ENCODE measurements at regions not wholly inside any gene's neighbourhood (a gene's known extent, or its start where the extent isn't known, plus 50 kb on each side); places are given as distances from the start of the nearest gene placed in this dataset.

- Histone ChIP-seq H3K9ac (ENCODE audit: low read length) (no peak overlapping the region), H3K9me3 (ENCODE audit: control insufficient read depth, low read length) (no peaks in the 10 kb centered on the region), H3K4me3 (ENCODE audit: low read length) (no peak overlapping the region), H3K4me1 (ENCODE audit: control insufficient read depth, insufficient read depth, low read length) (peaks cover 20% of the 10 kb centered on the region), H3K36me3 (ENCODE audit: control insufficient read depth, insufficient read depth, low read length) (no peaks in the 10 kb centered on the region), H3K27me3 (ENCODE audit: control insufficient read depth, insufficient read depth, low read length) (no peaks in the 10 kb centered on the region)
Observed at GRCh38 chr5:54624805-54625568, 107.4 kb downstream of the SNX18 start.

DNA sequence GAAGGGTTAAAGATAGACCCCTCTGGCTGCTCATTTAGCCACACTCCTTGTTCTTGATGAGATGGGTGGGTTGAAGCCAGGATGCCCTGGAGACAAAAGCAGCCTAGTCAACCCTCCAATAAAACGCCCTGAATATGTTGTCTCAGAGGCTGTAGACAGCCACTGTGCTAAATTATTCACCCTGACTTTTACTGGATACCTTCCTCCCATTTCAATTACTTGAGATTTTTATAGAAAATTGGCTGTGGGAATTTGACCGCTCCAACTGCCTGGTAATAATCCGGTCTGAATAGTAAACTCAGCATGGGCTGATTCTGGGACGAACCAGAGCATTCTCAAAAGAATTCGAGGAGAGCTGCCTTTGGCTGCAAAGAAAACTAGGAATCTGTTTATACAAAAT, 104.2 kb downstream of the SNX18 start:
- Histone ChIP-seq H3K36me3 (ENCODE audit: control insufficient read depth, insufficient read depth, low read length) (no peaks in the 10 kb centered on the region), H3K4me1 (ENCODE audit: control insufficient read depth, insufficient read depth, low read length) (peaks cover 3% of the 10 kb centered on the region), H3K27me3 (ENCODE audit: control insufficient read depth, insufficient read depth, low read length) (no peaks in the 10 kb centered on the region), H3K9me3 (ENCODE audit: control insufficient read depth, low read length) (no peaks in the 10 kb centered on the region), H3K9ac (ENCODE audit: low read length) (no peak overlapping the region), H3K4me3 (ENCODE audit: low read length) (no peak overlapping the region)

GRCh38 chr5:54621048-54621447, 103.5 kb downstream of the SNX18 start:
- Histone ChIP-seq H3K27me3 (ENCODE audit: control insufficient read depth, insufficient read depth, low read length) (no peaks in the 10 kb centered on the region), H3K4me1 (ENCODE audit: control insufficient read depth, insufficient read depth, low read length) (peaks cover 6% of the 10 kb centered on the region), H3K9ac (ENCODE audit: low read length) (no peak overlapping the region), H3K4me3 (ENCODE audit: low read length) (no peak overlapping the region), H3K36me3 (ENCODE audit: control insufficient read depth, insufficient read depth, low read length) (no peaks in the 10 kb centered on the region), H3K9me3 (ENCODE audit: control insufficient read depth, low read length) (no peaks in the 10 kb centered on the region)

GRCh38 chr5:54620141-54620933, 102.8 kb downstream of the SNX18 start:
- Histone ChIP-seq H3K36me3 (ENCODE audit: control insufficient read depth, insufficient read depth, low read length) (no peaks in the 10 kb centered on the region), H3K4me1 (ENCODE audit: control insufficient read depth, insufficient read depth, low read length) (peaks cover 13% of the 10 kb centered on the region), H3K9me3 (ENCODE audit: control insufficient read depth, low read length) (no peaks in the 10 kb centered on the region), H3K27me3 (ENCODE audit: control insufficient read depth, insufficient read depth, low read length) (no peaks in the 10 kb centered on the region), H3K9ac (ENCODE audit: low read length) (no peak overlapping the region), H3K4me3 (ENCODE audit: low read length) (no peak overlapping the region)

- Histone ChIP-seq H3K4me3 (ENCODE audit: low read length) (no peak overlapping the region), H3K9ac (ENCODE audit: low read length) (no peak overlapping the region), H3K27me3 (ENCODE audit: control insufficient read depth, insufficient read depth, low read length) (no peaks in the 10 kb centered on the region), H3K4me1 (ENCODE audit: control insufficient read depth, insufficient read depth, low read length) (peaks cover 16% of the 10 kb centered on the region), H3K9me3 (ENCODE audit: control insufficient read depth, low read length) (no peaks in the 10 kb centered on the region), H3K36me3 (ENCODE audit: control insufficient read depth, insufficient read depth, low read length) (no peaks in the 10 kb centered on the region)
Observed at GRCh38 chr5:54619731-54620130, 102.2 kb downstream of the SNX18 start.

DNA sequence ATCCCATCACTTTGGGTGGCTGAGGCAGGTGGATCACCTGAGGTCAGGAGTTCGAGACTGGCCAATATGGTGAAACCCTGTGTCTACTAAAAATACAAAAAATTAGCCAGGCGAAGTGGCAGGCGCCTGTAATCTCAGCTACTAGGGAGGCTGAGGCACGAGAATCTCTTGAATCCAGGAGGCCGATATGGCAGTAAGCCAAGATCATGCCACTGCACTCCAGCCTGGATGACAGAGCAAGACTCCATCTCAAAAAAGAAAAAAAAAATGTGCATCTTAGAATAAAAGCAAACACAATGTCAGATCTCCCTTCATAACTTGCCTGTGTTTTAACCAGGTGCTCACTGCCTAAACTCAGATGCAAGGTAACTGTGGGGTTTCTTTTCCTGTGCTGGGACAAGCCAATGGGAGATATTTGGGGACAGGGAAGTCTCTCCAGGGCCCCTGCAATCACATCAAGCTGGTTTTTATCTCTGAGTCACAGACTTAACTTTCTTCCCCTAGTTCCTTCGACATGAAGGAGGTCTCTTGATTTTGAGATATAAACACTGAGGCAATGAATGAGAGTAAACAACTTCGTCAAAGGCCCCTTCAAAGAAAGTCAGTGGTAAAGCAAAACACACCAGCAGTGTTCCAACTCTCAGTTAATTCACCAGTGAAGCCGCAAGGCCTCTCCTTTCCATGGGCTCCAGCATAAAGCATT, 99.1 kb downstream of the SNX18 start:
- Histone ChIP-seq H3K4me3 (ENCODE audit: low read length) (no peak overlapping the region), H3K9ac (ENCODE audit: low read length) (no peak overlapping the region), H3K9me3 (ENCODE audit: control insufficient read depth, low read length) (no peaks in the 10 kb centered on the region), H3K36me3 (ENCODE audit: control insufficient read depth, insufficient read depth, low read length) (no peaks in the 10 kb centered on the region), H3K4me1 (ENCODE audit: control insufficient read depth, insufficient read depth, low read length) (peaks cover 13% of the 10 kb centered on the region), H3K27me3 (ENCODE audit: control insufficient read depth, insufficient read depth, low read length) (no peaks in the 10 kb centered on the region)

GRCh38 chr5:54616031-54616430, 98.5 kb downstream of the SNX18 start:
- Histone ChIP-seq H3K36me3 (ENCODE audit: control insufficient read depth, insufficient read depth, low read length) (no peaks in the 10 kb centered on the region), H3K4me3 (ENCODE audit: low read length) (no peak overlapping the region), H3K9ac (ENCODE audit: low read length) (no peak overlapping the region), H3K9me3 (ENCODE audit: control insufficient read depth, low read length) (no peaks in the 10 kb centered on the region), H3K4me1 (ENCODE audit: control insufficient read depth, insufficient read depth, low read length) (peaks cover 13% of the 10 kb centered on the region), H3K27me3 (ENCODE audit: control insufficient read depth, insufficient read depth, low read length) (no peaks in the 10 kb centered on the region)

DNA sequence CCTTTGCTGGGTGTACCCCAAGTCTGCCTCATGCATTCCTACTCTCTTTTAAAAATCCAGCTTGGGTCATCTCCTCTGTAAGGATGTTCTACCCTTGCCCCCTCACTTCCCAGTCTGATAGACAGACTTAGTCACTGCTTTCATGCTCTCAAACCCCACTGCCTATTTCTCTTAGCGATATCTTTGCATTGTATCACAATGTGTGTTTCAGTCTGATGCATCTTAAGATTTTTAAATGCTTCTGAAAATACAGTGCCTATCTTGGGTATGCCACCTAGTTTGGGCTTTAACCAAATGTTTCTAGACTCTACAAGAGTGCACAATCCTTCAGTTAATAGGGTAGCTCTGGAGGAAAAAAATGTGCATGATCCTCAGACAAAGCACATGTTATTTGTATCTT, 97.8 kb downstream of the SNX18 start:
- Histone ChIP-seq H3K9me3 (ENCODE audit: control insufficient read depth, low read length) (no peaks in the 10 kb centered on the region), H3K9ac (ENCODE audit: low read length) (no peak overlapping the region), H3K36me3 (ENCODE audit: control insufficient read depth, insufficient read depth, low read length) (no peaks in the 10 kb centered on the region), H3K27me3 (ENCODE audit: control insufficient read depth, insufficient read depth, low read length) (no peaks in the 10 kb centered on the region), H3K4me1 (ENCODE audit: control insufficient read depth, insufficient read depth, low read length) (peaks cover 13% of the 10 kb centered on the region), H3K4me3 (ENCODE audit: low read length) (no peak overlapping the region)

- Histone ChIP-seq H3K4me1 (ENCODE audit: control insufficient read depth, insufficient read depth, low read length) (peaks cover 13% of the 10 kb centered on the region), H3K27me3 (ENCODE audit: control insufficient read depth, insufficient read depth, low read length) (no peaks in the 10 kb centered on the region), H3K36me3 (ENCODE audit: control insufficient read depth, insufficient read depth, low read length) (no peaks in the 10 kb centered on the region), H3K9ac (ENCODE audit: low read length) (no peak overlapping the region), H3K4me3 (ENCODE audit: low read length) (no peak overlapping the region), H3K9me3 (ENCODE audit: control insufficient read depth, low read length) (no peaks in the 10 kb centered on the region)
Observed at GRCh38 chr5:54612711-54613110, 95.2 kb downstream of the SNX18 start.

GRCh38 chr5:54611290-54611951, 93.9 kb downstream of the SNX18 start:
- no peaks in the 10 kb centered on the region for H3K36me3 ChIP-seq (ENCODE audit: control insufficient read depth, insufficient read depth, low read length)
- peaks cover 13% of the 10 kb centered on the region for H3K4me1 ChIP-seq (ENCODE audit: control insufficient read depth, insufficient read depth, low read length)
- H3K27me3 ChIP-seq (ENCODE audit: control insufficient read depth, insufficient read depth, low read length) = no peaks in the 10 kb centered on the region
- H3K9me3 ChIP-seq (ENCODE audit: control insufficient read depth, low read length) = no peaks in the 10 kb centered on the region
- H3K9ac ChIP-seq (ENCODE audit: low read length) = no peak overlapping the region
- H3K4me3 ChIP-seq (ENCODE audit: low read length) = no peak overlapping the region

DNA sequence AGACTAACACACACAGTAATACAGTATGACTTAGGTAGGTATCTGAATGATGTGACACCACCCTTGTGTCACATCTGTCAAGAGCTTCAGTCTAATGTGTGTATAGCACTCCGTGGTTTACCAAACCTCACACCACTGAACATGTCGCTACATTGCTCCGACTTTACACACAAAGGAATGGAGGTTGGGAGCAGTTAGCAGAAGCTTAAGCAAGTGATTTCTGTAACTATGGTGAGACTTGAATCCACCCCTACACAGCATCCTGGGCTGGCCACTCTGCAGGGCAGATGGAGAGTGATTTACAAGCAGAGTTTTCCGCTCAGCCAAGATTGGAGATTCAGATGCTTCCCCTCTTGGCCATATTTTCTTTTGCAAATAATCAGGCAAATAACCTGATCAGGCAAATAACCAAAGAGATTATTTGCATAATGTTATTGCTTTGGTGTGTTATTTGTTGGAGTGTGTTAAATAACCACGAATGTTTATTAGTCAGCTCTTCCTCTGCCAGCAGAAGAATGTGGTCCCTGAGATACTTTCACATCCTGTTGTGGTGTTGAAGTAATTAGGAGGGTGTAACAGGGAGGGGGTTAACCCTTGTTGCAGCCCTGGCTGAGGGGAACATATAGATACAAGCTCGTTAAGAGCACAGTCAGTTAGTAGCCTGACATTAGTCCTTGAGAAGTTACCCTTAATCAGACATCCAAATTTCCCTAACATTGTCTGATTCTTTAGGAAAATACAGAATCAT, 92.8 kb downstream of the SNX18 start:
- no peaks in the 10 kb centered on the region for H3K9me3 ChIP-seq (ENCODE audit: control insufficient read depth, low read length)
- H3K4me1 ChIP-seq (ENCODE audit: control insufficient read depth, insufficient read depth, low read length) = peaks cover 4% of the 10 kb centered on the region
- no peaks in the 10 kb centered on the region for H3K27me3 ChIP-seq (ENCODE audit: control insufficient read depth, insufficient read depth, low read length)
- H3K9ac ChIP-seq (ENCODE audit: low read length) = no peak overlapping the region
- H3K4me3 ChIP-seq (ENCODE audit: low read length) = no peak overlapping the region
- no peaks in the 10 kb centered on the region for H3K36me3 ChIP-seq (ENCODE audit: control insufficient read depth, insufficient read depth, low read length)
